Peyer's patch (tissue), 4 donors: ENCODE measurements at regions not wholly inside any gene's neighbourhood (a gene's known extent, or its start where the extent isn't known, plus 50 kb on each side); places are given as distances from the start of the nearest gene placed in this dataset.

Experiments used
- CTCF ChIP-seq, 6 experiments: fragments of 450-650 bp in 4 of 6; fragments of 200-600 bp in 2 of 6; sonication (generic) in 1 of 6; IDR thresholded peaks; one replicate each; pipeline ENCODE4 v1.5.1; 2017 to 2019; ENCODE audit warnings: antibody characterized with exemption in 6 of 6, mild to moderate bottlenecking in 3 of 6, moderate library complexity in 1 of 6
- POLR2A ChIP-seq, 2 donors: fragments of 450-650 bp; IDR thresholded peaks; one replicate each; pipeline ENCODE4 v1.5.1; 2017; ENCODE audit warnings: antibody characterized with exemption in 2 of 2, mild to moderate bottlenecking in 2 of 2, moderate library complexity in 2 of 2

GRCh38 chr1:95326023-95326422 lies 92.0 kb downstream of the RWDD3 start:
- TF ChIP-seq CTCF (IDR thresholded peaks at IDR 0.05) (no peak), POLR2A (IDR thresholded peaks at IDR 0.05) (no peak)
